ENCODE measurements at regions not wholly inside any gene's neighbourhood (a gene's known extent, or its start where the extent isn't known, plus 50 kb on each side); places are given as distances from the start of the nearest gene placed in this dataset.

DNA sequence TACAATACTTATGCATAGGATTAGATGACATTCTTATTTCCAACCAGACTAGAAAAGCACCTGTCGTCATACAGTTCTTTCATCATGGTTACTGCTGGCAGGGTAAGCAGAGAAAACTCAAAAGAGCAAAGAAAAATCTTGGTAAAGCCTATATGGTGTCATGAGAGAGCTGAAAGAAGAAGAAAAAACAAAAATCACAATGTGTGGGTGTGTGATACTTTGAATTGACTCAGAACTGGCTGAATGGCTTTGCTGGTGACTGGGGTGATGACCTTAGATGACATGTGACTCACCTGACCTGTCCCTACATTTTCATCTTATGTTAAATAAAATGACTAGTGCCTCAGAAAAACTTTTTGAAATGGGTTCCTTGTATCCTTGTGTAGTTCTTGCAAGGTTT is 278.1 kb upstream of the LMO3 start:
- no peak for TF ChIP-seq CTCF (IDR thresholded peaks at IDR 0.05)
- no peak for TF ChIP-seq EZH2 (IDR thresholded peaks at IDR 0.05; ENCODE audit: borderline replicate concordance, insufficient read depth, low read depth, low read length, poor library complexity, severe bottlenecking)

All from B cell (primary cell).